ENCODE measurements at regions not wholly inside any gene's neighbourhood (a gene's known extent, or its start where the extent isn't known, plus 50 kb on each side); places are given as distances from the start of the nearest gene placed in this dataset.

GRCh38 chr15:62942428-62942827 is 100.1 kb upstream of the TPM1 start:
- TF ChIP-seq CTCF (IDR thresholded peaks at IDR 0.05) (no peak), EZH2 (IDR thresholded peaks at IDR 0.05; ENCODE audit: borderline replicate concordance, insufficient read depth, low read depth, low read length, poor library complexity, severe bottlenecking) (no peak)

All from B cell (primary cell).